ENCODE measurements at regions not wholly inside any gene's neighbourhood (a gene's known extent, or its start where the extent isn't known, plus 50 kb on each side); places are given as distances from the start of the nearest gene placed in this dataset.

GRCh38 chr18:25817546-25818237, 272.7 kb downstream of the SS18 start:
- Histone ChIP-seq H3K9me1 (replicated peaks; ENCODE audit: control insufficient read depth, extremely low read depth, insufficient read depth, low read length) (no peaks in the 10 kb centered on the region), H3K27ac (ENCODE audit: insufficient read depth, low read depth, low read length) (no peak overlapping the region), H3K36me3 (ENCODE audit: control insufficient read depth in 2 of 2, extremely low read depth in 1 of 2, insufficient read depth in 2 of 2, low read length in 2 of 2) (no peaks in the 10 kb centered on the region), H3K79me2 (ENCODE audit: control insufficient read depth, insufficient read depth, low read length) (no peaks in the 10 kb centered on the region), H2AFZ (ENCODE audit: low read depth, low read length) (no peak overlapping the region), H4K20me1 (replicated peaks; ENCODE audit: control insufficient read depth, extremely low read depth, insufficient read depth, low read length) (no peaks in the 10 kb centered on the region), H3K4me1 (ENCODE audit: control insufficient read depth, extremely low read depth, insufficient read depth, low read length) (no peaks in the 10 kb centered on the region), H3K27me3 (ENCODE audit: control insufficient read depth in 2 of 2, insufficient read depth in 2 of 2, low read length in 2 of 2) (peaks cover 7 to 16% of the 10 kb centered on the region in 2 experiments), H3K9me3 (replicated peaks; ENCODE audit: control insufficient read depth, insufficient read depth, low read length) (no peaks in the 10 kb centered on the region), H3K4me3 (replicated peaks in 1 of 3; ENCODE audit: insufficient read depth in 1 of 3, low read depth in 1 of 3, low read length in 3 of 3) (no peak overlapping the region), H3K4me2 (ENCODE audit: insufficient read depth, low read length) (no peak overlapping the region), H3K9ac (replicated peaks; ENCODE audit: extremely low read depth, insufficient read depth, low read length) (no peak overlapping the region)
- CTCF ChIA-PET: interaction anchor here (1.9 kb wide), 1 partner anchor 19 kb away, joined by 4 read pairs; no protein-coding TSS in a partner anchor
- BruUV-seq (replicated peaks): no TSS peak
- dilution Hi-C loops (cut with MboI; ENCODE audit: extremely low pct_ligation_motif_present, low sequenced_read_pairs) (no loop called here), intact Hi-C loops (cut with micrococcal nuclease) (no loop called here)
- POLR2A ChIA-PET: no interaction called here
- TF ChIP-seq FOS (IDR thresholded peaks at IDR 0.05; ENCODE audit: borderline replicate concordance, insufficient read depth, low read length) (no peak), JUN (IDR thresholded peaks at IDR 0.05; ENCODE audit: borderline replicate concordance, insufficient read depth, insufficient read length, low read depth) (no peak), CTCF (IDR thresholded peaks at IDR 0.05; ENCODE audit: extremely low read depth in 1 of 2, insufficient read depth in 1 of 2, low read depth in 1 of 2, low read length in 2 of 2) (no peak), MAX (IDR thresholded peaks at IDR 0.05; ENCODE audit: insufficient read depth, insufficient read length) (no peak), POLR2AphosphoS5 (IDR thresholded peaks at IDR 0.05; ENCODE audit: insufficient read depth, low read depth, low read length) (no peak), EZH2 (IDR thresholded peaks at IDR 0.05; ENCODE audit: borderline replicate concordance, low read depth, low read length, severe bottlenecking) (no peak)
- no peak for DNase-seq (ENCODE audit: low read depth, low spot score)
- FAIRE-seq: no peak
